ENCODE measurements at regions not wholly inside any gene's neighbourhood (a gene's known extent, or its start where the extent isn't known, plus 50 kb on each side); places are given as distances from the start of the nearest gene placed in this dataset.
A peak's percentile ranks its signal among the peaks of the same experiment; 100 is the strongest.

DNA sequence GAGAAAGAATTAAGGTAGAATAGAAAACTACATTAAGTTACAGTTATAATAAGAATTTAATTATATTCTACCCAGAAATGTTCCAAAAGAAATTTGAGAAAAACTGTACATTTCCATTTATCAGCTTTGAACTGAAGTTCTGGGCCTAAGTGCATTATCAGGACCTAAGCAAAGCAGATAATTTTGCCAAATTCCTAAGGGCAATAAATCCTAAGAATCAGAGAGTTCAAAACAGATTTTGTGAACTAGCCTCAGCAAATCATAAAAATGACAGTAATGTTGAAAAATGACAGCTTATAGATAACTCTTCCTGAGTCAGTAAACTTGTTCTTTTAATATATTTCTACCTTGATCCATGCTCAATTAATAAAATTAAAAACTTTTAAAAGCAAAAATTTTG lies 662.1 kb upstream of the CDH9 start:
- no peak for DNase-seq

- DNase-seq: peak in 1 of 2 experiments; percentile 2
Observed at GRCh38 chr5:27682600-27682999, 644.2 kb upstream of the CDH9 start.

- no peak for DNase-seq
Observed at GRCh38 chr5:27652505-27652904, 614.1 kb upstream of the CDH9 start.

- no peak for DNase-seq
Observed at GRCh38 chr5:27639005-27639612, 600.7 kb upstream of the CDH9 start.

GRCh38 chr5:27619982-27620381 lies 581.6 kb upstream of the CDH9 start:
- peak; percentile 76 to 80 for DNase-seq

DNA sequence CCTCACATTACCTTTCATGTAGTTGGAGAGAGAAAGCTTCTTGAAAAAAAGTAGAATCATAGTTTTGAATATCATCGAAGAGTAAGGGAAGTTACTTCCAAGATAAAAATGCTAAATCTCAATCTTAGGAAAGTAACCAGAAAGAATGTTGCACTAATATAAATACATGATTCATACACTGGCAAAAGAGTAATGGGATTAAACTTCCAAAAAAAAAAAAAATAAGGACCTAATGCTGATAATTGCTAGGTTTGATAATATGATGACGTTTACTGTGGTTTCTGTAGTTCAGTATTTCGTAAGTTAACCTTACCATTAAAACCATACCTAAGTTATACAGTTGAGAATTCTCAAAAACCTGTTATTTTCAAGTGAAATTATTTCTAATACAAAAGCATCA lies 573.8 kb upstream of the CDH9 start:
- DNase-seq: no peak

DNA sequence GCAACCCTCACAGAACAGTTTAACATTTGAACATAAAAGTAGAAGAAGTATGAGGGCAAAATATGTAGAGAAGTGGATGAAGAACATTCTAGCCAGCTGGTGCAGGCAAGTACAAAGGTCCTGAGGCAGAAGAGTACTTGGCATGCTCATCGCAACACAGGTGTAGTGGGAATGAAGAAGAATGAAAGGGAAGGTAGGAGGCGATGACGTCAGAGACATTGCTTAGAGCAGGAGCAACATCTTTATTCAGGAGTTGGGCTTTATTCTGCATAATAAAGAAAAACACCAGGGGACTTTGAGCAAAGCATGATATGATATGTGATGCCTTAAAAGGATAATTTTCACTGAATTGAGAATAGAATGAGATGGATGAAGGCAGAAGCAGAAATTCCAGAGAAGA lies 570.6 kb upstream of the CDH9 start:
- DNase-seq: no peak

DNA sequence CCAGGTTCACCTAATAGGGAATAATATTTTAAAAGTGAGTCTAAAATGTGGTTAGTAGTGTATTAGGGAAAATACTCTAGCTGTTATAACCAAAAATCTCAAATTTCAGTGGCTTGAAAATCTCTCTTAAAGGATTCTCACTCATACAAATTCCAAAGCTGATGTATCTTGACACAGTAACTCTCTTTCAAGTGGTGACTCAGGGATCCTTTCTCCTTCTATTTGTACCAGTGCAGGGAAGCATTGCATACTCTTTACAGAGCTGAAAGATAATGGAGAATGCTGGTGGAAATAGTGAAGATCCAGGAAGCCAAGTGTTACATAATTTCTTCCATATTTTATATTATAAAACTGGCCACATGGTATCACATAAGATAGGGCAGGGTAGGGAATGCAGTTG lies 560.2 kb upstream of the CDH9 start:
- no peak for DNase-seq

DNA sequence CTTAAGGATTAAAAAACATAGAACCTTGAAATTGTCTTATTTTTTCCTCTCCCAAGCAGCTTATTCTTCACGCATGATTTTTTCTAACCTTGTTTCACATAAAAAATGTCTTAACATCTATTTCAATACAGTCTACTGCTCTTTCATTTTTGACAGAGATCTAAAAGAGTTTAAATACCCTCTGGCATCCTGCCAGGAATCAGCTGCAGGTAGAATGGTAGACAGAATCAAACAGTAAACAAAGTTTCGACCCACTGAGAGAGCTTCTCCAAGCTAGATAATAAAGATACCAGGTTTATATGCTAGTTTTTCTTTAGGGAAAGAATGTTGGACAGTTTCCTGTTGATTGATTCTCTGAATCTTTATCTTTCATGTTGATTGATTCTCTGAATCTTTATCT lies 555.8 kb upstream of the CDH9 start:
- DNase-seq: peak; percentile 5 to 14

DNA sequence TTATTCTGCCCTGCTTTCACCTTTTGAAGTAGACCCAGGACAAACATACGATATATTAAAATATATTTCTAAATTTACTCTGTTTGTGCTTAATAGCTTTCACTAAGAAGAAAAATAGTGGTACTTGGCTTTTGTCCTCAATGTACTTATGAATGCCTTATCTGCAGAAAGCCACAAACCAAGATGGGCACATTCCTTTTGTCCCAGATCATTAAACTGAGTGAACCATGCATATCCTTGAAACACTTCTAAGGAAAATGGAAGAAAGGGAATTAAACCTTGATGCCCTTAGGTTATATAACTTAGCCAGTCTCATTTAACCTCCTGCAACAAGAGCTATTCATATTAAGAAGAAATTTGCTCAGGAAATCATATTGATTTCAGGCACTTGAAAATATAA lies 553.8 kb upstream of the CDH9 start:
- no peak for DNase-seq

DNA sequence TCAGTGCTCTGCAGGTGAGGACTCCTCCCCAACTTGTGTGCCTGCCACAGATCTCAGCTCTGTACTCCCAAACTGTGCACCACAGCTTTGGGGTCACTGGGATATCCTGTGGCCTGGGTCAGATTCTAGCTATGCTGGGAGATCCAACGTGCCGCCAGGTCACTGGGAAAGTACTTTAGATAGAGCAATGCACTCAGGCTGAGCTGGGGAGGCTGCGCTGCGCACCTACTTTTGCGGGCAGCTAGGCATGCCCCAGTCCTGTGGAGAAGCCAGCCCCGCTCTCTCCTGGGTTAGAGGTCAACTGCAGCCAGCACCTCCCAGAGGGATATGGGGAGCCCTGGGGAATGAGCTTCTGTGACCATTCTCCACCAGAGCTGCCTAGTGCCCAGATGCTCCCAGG lies 552.1 kb upstream of the CDH9 start:
- DNase-seq: no peak

- DNase-seq: no peak
Observed at GRCh38 chr5:27578279-27578678, 539.9 kb upstream of the CDH9 start.

- no peak for DNase-seq
Observed at GRCh38 chr5:27571681-27572080, 533.3 kb upstream of the CDH9 start.

- DNase-seq: no peak
Observed at GRCh38 chr5:27568811-27569210, 530.4 kb upstream of the CDH9 start.

- DNase-seq: no peak
Observed at GRCh38 chr5:27561408-27561807, 523.0 kb upstream of the CDH9 start.

DNA sequence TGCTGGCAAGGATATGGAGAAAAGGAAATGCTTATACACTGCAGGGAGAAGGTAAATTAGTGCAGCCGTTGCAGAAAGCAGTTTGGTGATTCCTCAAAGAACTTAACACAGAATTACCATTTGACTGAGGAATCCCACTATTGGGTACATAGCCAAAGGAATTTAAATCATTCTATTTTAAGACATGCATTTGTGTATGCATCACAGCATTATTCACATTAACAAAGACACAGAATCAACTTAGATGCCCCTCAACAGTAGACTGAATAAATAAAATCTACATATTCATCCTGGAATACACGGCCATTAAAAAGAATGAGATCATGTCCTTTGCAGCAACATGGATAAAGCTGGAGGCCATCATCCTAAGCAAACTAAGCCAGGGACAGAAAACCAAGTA lies 510.1 kb upstream of the CDH9 start:
- DNase-seq: no peak

GRCh38 chr5:27535031-27535557 lies 496.7 kb upstream of the CDH9 start:
- DNase-seq: no peak

DNA sequence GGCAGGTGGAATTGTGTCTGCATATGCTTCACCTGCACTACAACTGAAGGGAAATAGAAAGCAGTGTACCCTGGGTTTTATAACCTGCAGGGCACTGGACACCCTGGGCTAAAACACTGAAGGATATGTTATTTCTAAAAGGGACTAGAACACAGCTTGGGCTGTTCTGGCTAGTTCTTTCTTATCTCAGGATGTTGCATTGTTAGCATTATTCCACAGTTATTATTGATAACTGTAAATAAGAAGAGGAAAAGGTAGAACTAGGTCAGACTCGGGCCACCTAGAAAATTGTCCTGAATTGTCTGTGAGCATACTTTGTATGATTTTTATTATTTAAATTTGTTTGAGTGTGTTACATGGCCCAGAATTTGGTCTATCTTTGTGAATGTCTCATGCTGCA lies 493.9 kb upstream of the CDH9 start:
- no peak for DNase-seq

GRCh38 chr5:27524515-27524914 lies 486.1 kb upstream of the CDH9 start:
- no peak for DNase-seq

DNA sequence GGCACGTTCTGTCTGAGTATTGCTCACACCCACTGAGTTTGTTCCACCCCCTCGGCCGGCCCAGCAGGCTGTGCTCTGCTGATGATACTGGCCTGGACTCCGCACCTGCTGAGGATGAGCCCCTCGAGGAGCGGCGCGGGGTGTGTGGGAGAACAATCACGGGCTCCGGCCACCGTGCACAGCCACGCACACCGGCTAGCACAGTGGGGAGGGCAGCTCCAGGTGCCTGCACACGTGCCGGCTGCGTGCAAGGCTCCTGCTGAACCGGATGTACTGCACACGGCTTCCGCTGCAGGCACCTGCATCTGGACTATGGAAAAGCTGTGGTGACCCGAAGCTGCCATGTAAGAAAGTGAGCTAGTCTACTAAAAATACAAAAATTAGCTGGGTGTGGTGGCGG lies 485.2 kb upstream of the CDH9 start:
- DNase-seq: peak; percentile 55 to 90

GRCh38 chr5:27516437-27516836 lies 478.1 kb upstream of the CDH9 start:
- DNase-seq: no peak

DNA sequence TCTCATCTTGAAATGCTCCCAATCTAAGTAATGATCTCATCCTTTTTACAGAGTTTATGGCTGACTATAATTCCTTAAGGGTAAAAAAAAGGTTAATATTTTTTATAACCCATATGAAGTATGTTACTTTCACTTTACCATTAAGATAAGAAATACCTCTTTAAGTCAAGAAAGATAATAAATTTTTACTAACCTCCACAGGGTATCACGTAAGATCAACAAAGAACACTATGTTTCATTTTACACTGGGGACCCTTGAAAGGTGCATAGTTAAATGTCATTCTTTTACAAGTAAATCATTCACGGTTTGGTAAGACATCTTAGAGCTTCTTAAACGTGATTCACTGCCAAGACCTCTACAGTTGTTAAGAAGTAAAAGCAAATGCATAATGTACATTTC lies 472.7 kb upstream of the CDH9 start:
- DNase-seq: no peak

GRCh38 chr5:27503813-27504212 lies 465.4 kb upstream of the CDH9 start:
- no peak for DNase-seq

- no peak for DNase-seq
Observed at GRCh38 chr5:27502236-27502635, 463.9 kb upstream of the CDH9 start.

GRCh38 chr5:27497491-27497890 lies 459.1 kb upstream of the CDH9 start:
- DNase-seq: no peak

GRCh38 chr5:27494887-27495286 lies 456.5 kb upstream of the CDH9 start:
- no peak for DNase-seq
